ENCODE measurements at regions not wholly inside any gene's neighbourhood (a gene's known extent, or its start where the extent isn't known, plus 50 kb on each side); places are given as distances from the start of the nearest gene placed in this dataset.

GRCh38 chr10:27366769-27367168 lies 126.2 kb upstream of the ACBD5 start:
- Mint-ChIP-seq H3K4me1 (peaks cover 3% of the 10 kb centered on the region), H3K9me3 (no peaks in the 10 kb centered on the region), H3K27ac (no peak overlapping the region), H3K36me3 (ENCODE audit: low read depth) (no peaks in the 10 kb centered on the region), H3K4me3 (no peak overlapping the region), H3K27me3 (ENCODE audit: low read depth, poor library complexity) (peaks cover under 1% of the 10 kb centered on the region)
- DNase-seq: no peak
- no peak for TF ChIP-seq CTCF (IDR thresholded peaks at IDR 0.05)

GRCh38 chr10:27364028-27364427 lies 123.4 kb upstream of the ACBD5 start:
- DNase-seq: peak; percentile 29
- TF ChIP-seq CTCF (IDR thresholded peaks at IDR 0.05): no peak
- Mint-ChIP-seq H3K27me3 (ENCODE audit: low read depth, poor library complexity) (peaks cover 7% of the 10 kb centered on the region), H3K4me3 (no peak overlapping the region), H3K27ac (no peak overlapping the region), H3K36me3 (ENCODE audit: low read depth) (no peaks in the 10 kb centered on the region), H3K9me3 (no peaks in the 10 kb centered on the region), H3K4me1 (peaks cover 8% of the 10 kb centered on the region)

- peak; percentile 81 for DNase-seq
- Mint-ChIP-seq H3K9me3 (no peaks in the 10 kb centered on the region), H3K4me3 (no peak overlapping the region), H3K36me3 (ENCODE audit: low read depth) (no peaks in the 10 kb centered on the region), H3K27ac (no peak overlapping the region), H3K27me3 (ENCODE audit: low read depth, poor library complexity) (peaks cover 7% of the 10 kb centered on the region), H3K4me1 (peaks cover 8% of the 10 kb centered on the region)
- TF ChIP-seq CTCF (IDR thresholded peaks at IDR 0.05): peak; percentile 95
Measured at GRCh38 chr10:27360581-27361172, 120.1 kb upstream of the ACBD5 start.

- Mint-ChIP-seq H3K4me1 (peaks cover 9% of the 10 kb centered on the region), H3K27ac (no peak overlapping the region), H3K36me3 (ENCODE audit: low read depth) (no peaks in the 10 kb centered on the region), H3K4me3 (no peak overlapping the region), H3K9me3 (no peaks in the 10 kb centered on the region), H3K27me3 (ENCODE audit: low read depth, poor library complexity) (peaks cover 7% of the 10 kb centered on the region)
- TF ChIP-seq CTCF (IDR thresholded peaks at IDR 0.05): no peak
- no peak for DNase-seq
Measured at GRCh38 chr10:27359792-27360355, 119.3 kb upstream of the ACBD5 start.

- H3K9me3 Mint-ChIP-seq: no peaks in the 10 kb centered on the region
- TF ChIP-seq CTCF (IDR thresholded peaks at IDR 0.05): no peak
- H3K27me3 Mint-ChIP-seq (ENCODE audit: low read depth, poor library complexity): peaks cover 14% of the 10 kb centered on the region
- no peak overlapping the region for H3K27ac Mint-ChIP-seq
- H3K36me3 Mint-ChIP-seq (ENCODE audit: low read depth): no peaks in the 10 kb centered on the region
- no peak for DNase-seq
- H3K4me3 Mint-ChIP-seq: no peak overlapping the region
- peaks cover 15% of the 10 kb centered on the region for H3K4me1 Mint-ChIP-seq
Measured at GRCh38 chr10:27356738-27357137, 116.1 kb upstream of the ACBD5 start.
